ENCODE measurements at regions not wholly inside any gene's neighbourhood (a gene's known extent, or its start where the extent isn't known, plus 50 kb on each side); places are given as distances from the start of the nearest gene placed in this dataset.

DNA sequence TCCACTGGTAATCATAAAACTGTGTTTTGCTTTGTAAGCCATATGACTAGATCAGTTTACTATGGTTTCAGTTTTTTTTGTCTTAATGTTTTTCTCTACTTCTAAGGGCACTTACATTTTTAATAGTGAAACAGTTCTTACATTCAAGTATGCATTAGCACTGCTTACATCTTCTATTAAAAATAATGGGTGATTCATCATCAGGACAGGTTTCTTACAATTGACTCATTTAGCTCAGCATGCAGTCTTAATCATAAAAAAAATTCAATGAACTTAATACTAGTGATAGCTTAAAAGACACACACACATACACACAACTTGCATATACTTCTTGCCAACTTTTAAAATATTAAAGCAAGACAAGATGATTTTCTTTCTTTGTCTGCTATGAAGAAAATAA, 845.7 kb upstream of the USP15 start:
- no peak for TF ChIP-seq POLR2AphosphoS5 (IDR thresholded peaks at IDR 0.05)
- TF ChIP-seq EP300 (IDR thresholded peaks at IDR 0.05) = no peak
- TF ChIP-seq CTCF (IDR thresholded peaks at IDR 0.05) = no peak
- no peak for TF ChIP-seq POLR2A (IDR thresholded peaks at IDR 0.05)
- no peaks in the 10 kb centered on the region for H3K4me1 ChIP-seq
- ATAC-seq (ENCODE audit: low FRiP score in 2 of 2) (no peak), DNase-seq (no peak)
- H3K4me3 ChIP-seq = no peak overlapping the region
- H3K36me3 ChIP-seq = no peaks in the 10 kb centered on the region
- no peaks in the 10 kb centered on the region for H3K27me3 ChIP-seq
- no peaks in the 10 kb centered on the region for H3K9me3 ChIP-seq
- H3K27ac ChIP-seq = no peak overlapping the region

- H3K27me3 ChIP-seq = no peaks in the 10 kb centered on the region
- no peak for ATAC-seq (ENCODE audit: low FRiP score in 2 of 2)
- DNase-seq = no peak
- TF ChIP-seq POLR2AphosphoS5 (IDR thresholded peaks at IDR 0.05) = no peak
- no peak for TF ChIP-seq CTCF (IDR thresholded peaks at IDR 0.05)
- TF ChIP-seq POLR2A (IDR thresholded peaks at IDR 0.05) = no peak
- TF ChIP-seq EP300 (IDR thresholded peaks at IDR 0.05) = no peak
- H3K4me1 ChIP-seq = no peaks in the 10 kb centered on the region
- H3K27ac ChIP-seq = no peak overlapping the region
- no peaks in the 10 kb centered on the region for H3K9me3 ChIP-seq
- no peaks in the 10 kb centered on the region for H3K36me3 ChIP-seq
- no peak overlapping the region for H3K4me3 ChIP-seq
Observed at GRCh38 chr12:61422786-61423185, 837.4 kb upstream of the USP15 start.

DNA sequence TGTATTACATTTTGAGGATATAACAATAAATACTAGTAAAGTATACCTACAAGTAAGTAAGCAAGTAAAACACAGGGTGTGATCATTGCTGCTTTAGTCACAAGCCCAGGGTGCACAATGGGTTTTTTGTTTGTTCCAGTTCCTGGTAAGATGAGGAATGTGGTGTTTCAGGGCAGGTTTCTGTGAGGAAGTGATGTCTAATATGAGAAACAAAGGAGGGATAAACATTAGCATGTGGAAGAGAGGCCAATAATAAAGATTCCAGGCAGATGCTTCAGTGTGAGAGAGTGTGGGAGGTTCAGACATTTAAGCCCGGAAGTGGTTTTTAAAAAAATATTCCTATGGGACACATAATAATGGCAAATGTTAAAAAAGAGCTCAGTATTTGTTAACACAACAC, 808.1 kb upstream of the USP15 start:
- no peak overlapping the region for H3K4me3 ChIP-seq
- H3K36me3 ChIP-seq = no peaks in the 10 kb centered on the region
- H3K4me1 ChIP-seq = no peaks in the 10 kb centered on the region
- no peak overlapping the region for H3K27ac ChIP-seq
- 73 to 81% methylated on average over 1 of the region's 1 CpG for WGBS, 2 donors
- DNase-seq = no peak
- H3K27me3 ChIP-seq = no peaks in the 10 kb centered on the region
- H3K9me3 ChIP-seq = no peaks in the 10 kb centered on the region
- ATAC-seq (ENCODE audit: low FRiP score in 2 of 2) = no peak
- TF ChIP-seq POLR2A (IDR thresholded peaks at IDR 0.05) = no peak
- no peak for TF ChIP-seq CTCF (IDR thresholded peaks at IDR 0.05)
- no peak for TF ChIP-seq POLR2AphosphoS5 (IDR thresholded peaks at IDR 0.05)
- TF ChIP-seq EP300 (IDR thresholded peaks at IDR 0.05) = no peak

- Histone ChIP-seq H3K9me3 (no peaks in the 10 kb centered on the region), H3K4me3 (no peak overlapping the region), H3K27me3 (no peaks in the 10 kb centered on the region), H3K27ac (no peak overlapping the region), H3K36me3 (no peaks in the 10 kb centered on the region), H3K4me1 (no peaks in the 10 kb centered on the region)
- TF ChIP-seq EP300 (IDR thresholded peaks at IDR 0.05) (no peak), POLR2A (IDR thresholded peaks at IDR 0.05) (no peak), CTCF (IDR thresholded peaks at IDR 0.05) (no peak), POLR2AphosphoS5 (IDR thresholded peaks at IDR 0.05) (no peak)
- ATAC-seq (ENCODE audit: low FRiP score in 2 of 2) (no peak), DNase-seq (no peak)
Observed at GRCh38 chr12:61487728-61488127, 772.5 kb upstream of the USP15 start.

- H3K4me1 ChIP-seq = no peaks in the 10 kb centered on the region
- no peak for DNase-seq
- no peak overlapping the region for H3K27ac ChIP-seq
- no peaks in the 10 kb centered on the region for H3K27me3 ChIP-seq
- H3K4me3 ChIP-seq = no peak overlapping the region
- H3K9me3 ChIP-seq = no peaks in the 10 kb centered on the region
- H3K36me3 ChIP-seq = no peaks in the 10 kb centered on the region
- no peak for ATAC-seq (ENCODE audit: low FRiP score in 2 of 2)
- TF ChIP-seq CTCF (IDR thresholded peaks at IDR 0.05) (no peak), POLR2A (IDR thresholded peaks at IDR 0.05) (no peak), EP300 (IDR thresholded peaks at IDR 0.05) (no peak)
- WGBS, 2 donors = 60 to 69% methylated on average over 4 of the region's 4 CpGs
Observed at GRCh38 chr12:61490526-61491498, 769.4 kb upstream of the USP15 start.
